GM12878 (cell line): ENCODE measurements at regions not wholly inside any gene's neighbourhood (a gene's known extent, or its start where the extent isn't known, plus 50 kb on each side); places are given as distances from the start of the nearest gene placed in this dataset.

Experiments used
- ATAC-seq: fragments of 200-7000 bp; cut with Tn5 transposase; 3 replicates; pipeline ENCODE4 v1.9.1; 2020; ENCODE audit warnings: mild to moderate bottlenecking, moderate library complexity
- BruUV-seq: library from RNA; stranded (reverse); fragments of 400-500 nt; replicated peaks from 2 replicates; lab custom pipeline; 2021; lab: Mats Ljungman, UMichigan
- CTCF ChIA-PET: fragments of 300-600 bp; sonication (Branson Sonifier 250); formaldehyde crosslinking; extraction: SDS; loops from one replicate; lab custom pipeline; 2021; ENCODE audit warnings: inconsistent platforms; lab: Yijun Ruan, JAX
- POLR2A ChIA-PET: fragments of 350-600 bp; formaldehyde crosslinking; extraction: SDS; loops from one replicate; lab custom pipeline; 2021; ENCODE audit warnings: inconsistent platforms; lab: Charles Lee
- RAD21 ChIA-PET: fragments of 300-600 bp; sonication (Branson Sonifier 250); formaldehyde crosslinking; loops from one replicate; lab custom pipeline; 2023; ENCODE audit warnings: antibody characterized with exemption; ENCODE audit not compliant: unreplicated experiment; lab: Charles Lee
- SMC1A ChIA-PET: fragments of 300-600 bp; sonication (Branson Sonifier 250); formaldehyde crosslinking; loops from one replicate; lab custom pipeline; 2023; ENCODE audit not compliant: unreplicated experiment, uncharacterized antibody; lab: Charles Lee
- DNase-seq: peaks from one replicate; pipeline ENCODE4 v3.0.0-alpha.2; 2011; ENCODE audit warnings: low read depth, low spot score
- FAIRE-seq: peaks from 3 replicates; lab custom pipeline; 2011; peaks lifted over from hg19 to GRCh38; lab: Jason Lieb, UNC
- H2AFZ ChIP-seq: 2 replicates; pipeline ENCODE4 v1.6.0; 2011; ENCODE audit warnings: low read depth, low read length, control low read depth; ENCODE audit not compliant: control insufficient read depth
- H3K27ac ChIP-seq: 2 replicates; pipeline ENCODE4 v1.5.1; 2011; ENCODE audit warnings: control low read depth; ENCODE audit not compliant: control insufficient read depth, insufficient read depth
- H3K27me3 ChIP-seq, 2 experiments: replicated peaks in 1 of 2; 2 replicates each; pipeline versions ENCODE4 v1.6.0 to v1.6.1; 2011; ENCODE audit warnings: low read length in 1 of 2; ENCODE audit not compliant: control insufficient read depth in 2 of 2, insufficient read depth in 2 of 2
- H3K36me3 ChIP-seq, 2 experiments: 2 replicates each; pipeline ENCODE4 v1.5.1; 2011; ENCODE audit warnings: low read length in 1 of 2; ENCODE audit not compliant: control insufficient read depth in 2 of 2, insufficient read depth in 2 of 2
- H3K4me1 ChIP-seq: 2 replicates; pipeline ENCODE4 v1.6.1; 2011; ENCODE audit warnings: mild to moderate bottlenecking, low read length, moderate library complexity, mixed read lengths; ENCODE audit not compliant: control insufficient read depth, insufficient read depth
- H3K4me2 ChIP-seq: 2 replicates; pipeline ENCODE4 v1.6.0; 2011; ENCODE audit warnings: control low read depth; ENCODE audit not compliant: control insufficient read depth, insufficient read depth
- H3K4me3 ChIP-seq: fragments of 200-600 bp; sonication (generic); 2 replicates; pipeline ENCODE4 v1.5.1; 2016
- H3K79me2 ChIP-seq: 2 replicates; pipeline ENCODE4 v1.6.0; 2011; ENCODE audit warnings: low read length; ENCODE audit not compliant: control insufficient read depth, insufficient read depth
- H3K9ac ChIP-seq: 2 replicates; pipeline ENCODE4 v1.8.0; 2011; ENCODE audit warnings: low read length, control low read depth, mixed read lengths; ENCODE audit not compliant: control insufficient read depth, insufficient read depth
- H3K9me3 ChIP-seq: replicated peaks from 3 replicates; pipeline ENCODE4 v1.5.1; 2011; ENCODE audit warnings: mild to moderate bottlenecking, low read length; ENCODE audit not compliant: control insufficient read depth, insufficient read depth
- H4K20me1 ChIP-seq: 2 replicates; pipeline ENCODE4 v1.6.0; 2011; ENCODE audit not compliant: control insufficient read depth, insufficient read depth
- BRCA1 ChIP-seq: IDR thresholded peaks from 2 replicates; pipeline ENCODE4 v1.6.1; 2011; ENCODE audit warnings: low read depth, low read length, improper control_type of control experiment
- EZH2 ChIP-seq: IDR thresholded peaks from 2 replicates; pipeline ENCODE4 v1.6.1; 2012; ENCODE audit warnings: low read depth, mild to moderate bottlenecking, control low read depth, inconsistent platforms, low read length, borderline replicate concordance; ENCODE audit not compliant: control insufficient read depth
- POLR2AphosphoS5 ChIP-seq: IDR thresholded peaks from 2 replicates; pipeline ENCODE4 v1.6.1; 2011; ENCODE audit warnings: mild to moderate bottlenecking, low read length, inconsistent platforms
- RBBP5 ChIP-seq: fragments of 200-600 bp; sonication (generic); conservative IDR thresholded peaks from 2 replicates; pipeline ENCODE4 v1.6.1; 2016
- SMC3 ChIP-seq: IDR thresholded peaks from 2 replicates; pipeline ENCODE4 v1.6.1; 2011; ENCODE audit warnings: low read length, improper control_type of control experiment, borderline replicate concordance
- ZNF622 ChIP-seq: fragments of 450-650 bp; IDR thresholded peaks from 2 replicates; pipeline ENCODE4 v1.6.1; 2017; ENCODE audit warnings: mild to moderate bottlenecking, inconsistent platforms
- whole genome bisulfite sequencing: methylation state at CpG from one replicate; pipeline ENCODE4 v1.1.6; 2016; ENCODE audit warnings: low lambda C conversion rate; ENCODE audit not compliant: insufficient replicate concordance, insufficient coverage; ENCODE audit errors: missing lambda C conversion rate; 5-methylcytosine and 5-hydroxymethylcytosine counted together
- in situ Hi-C: fragments of 300-500 bp; cut with MboI; formaldehyde crosslinking; loops from 9 replicates; pipeline ENCODE4 v1.14.3; 2018; ENCODE audit warnings: mixed read lengths
- intact Hi-C: fragments of 100-400 bp; cut with micrococcal nuclease; formaldehyde crosslinking; loops from one replicate; pipeline ENCODE4 v1.14.2; 2022; ENCODE audit not compliant: unreplicated experiment

DNA sequence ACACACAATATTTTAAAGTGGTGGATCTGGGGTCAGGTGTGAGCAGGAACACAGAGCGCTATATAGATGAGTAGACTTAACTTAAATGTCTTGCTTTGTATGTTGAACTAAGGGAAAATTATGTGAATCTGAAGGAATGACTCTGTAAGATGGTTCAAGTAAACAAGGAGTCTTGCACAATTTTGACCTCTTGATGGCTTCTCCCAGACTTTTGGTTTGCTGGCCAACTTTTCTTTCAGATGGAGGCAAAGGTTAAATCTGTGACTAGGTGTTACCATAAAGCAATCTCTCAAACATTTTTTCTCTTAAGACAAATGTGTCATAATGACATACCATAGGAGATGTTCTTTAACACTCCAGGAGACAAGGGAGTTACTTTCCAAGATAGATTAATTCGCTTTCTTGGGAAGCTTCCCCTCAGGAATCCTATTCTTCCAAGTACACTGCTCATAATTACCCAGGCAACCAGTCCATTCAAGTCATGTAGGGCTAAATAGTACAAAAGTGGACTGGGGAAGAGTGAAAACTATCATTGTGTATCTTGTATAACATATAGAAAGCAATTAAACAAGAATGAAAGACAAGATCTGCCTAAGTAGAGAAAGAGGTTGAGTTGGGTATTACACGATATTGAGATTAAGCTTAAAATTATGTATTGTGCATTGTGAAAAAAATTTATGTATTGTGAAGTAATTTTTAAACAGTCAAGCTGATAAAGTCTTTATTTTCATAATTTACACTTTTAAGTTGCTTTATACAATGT, 60.3 kb upstream of the SLC27A6 start:
- RAD21 ChIA-PET: interaction anchor here (0.7 to 2.6 kb wide), 4 partner anchors 220 to 289 kb away, joined by 3 to 20 read pairs (median 4); no protein-coding TSS in a partner anchor
- no peak overlapping the region for H3K9ac ChIP-seq
- in situ Hi-C loops (loop anchor here (5.0 to 10.0 kb wide), 2 partner anchors 222 to 870 kb away; no protein-coding TSS in a partner anchor), intact Hi-C loops (loop anchor here (1.0 to 2.0 kb wide), 3 partner anchors 230 to 864 kb away; no protein-coding TSS in a partner anchor)
- POLR2A ChIA-PET: no interaction called here
- no peaks in the 10 kb centered on the region for H3K4me1 ChIP-seq
- WGBS: 20% methylated on average over 3 of the region's 3 CpGs
- H2AFZ ChIP-seq: no peak overlapping the region
- H4K20me1 ChIP-seq: no peaks in the 10 kb centered on the region
- H3K4me2 ChIP-seq: no peak overlapping the region
- no peak overlapping the region for H3K27ac ChIP-seq
- no peaks in the 10 kb centered on the region for H3K79me2 ChIP-seq
- DNase-seq (no peak), ATAC-seq (no peak; the same call in 2 of the 3 replicates), FAIRE-seq (no peak)
- H3K36me3 ChIP-seq: no peaks in the 10 kb centered on the region
- TF ChIP-seq EZH2: no peak
- no peak for TF ChIP-seq BRCA1
- no peak for TF ChIP-seq RBBP5
- no peak for TF ChIP-seq ZNF622
- TF ChIP-seq SMC3: no peak
- no peak for TF ChIP-seq POLR2AphosphoS5
- H3K9me3 ChIP-seq: no peaks in the 10 kb centered on the region
- no TSS peak for BruUV-seq
- CTCF ChIA-PET: interaction anchor here (0.6 to 3.8 kb wide), 16 partner anchors 8 to 865 kb away, joined by 3 to 56 read pairs (median 4); partner anchors contain the start of gene ISOC1
- no peaks in the 10 kb centered on the region for H3K27me3 ChIP-seq
- SMC1A ChIA-PET: interaction anchor here (0.8 to 3.0 kb wide), 6 partner anchors 191 to 571 kb away, joined by 3 to 15 read pairs (median 3); partner anchors contain the start of gene ISOC1
- no peak overlapping the region for H3K4me3 ChIP-seq
